ENCODE measurements at regions not wholly inside any gene's neighbourhood (a gene's known extent, or its start where the extent isn't known, plus 50 kb on each side); places are given as distances from the start of the nearest gene placed in this dataset.

DNA sequence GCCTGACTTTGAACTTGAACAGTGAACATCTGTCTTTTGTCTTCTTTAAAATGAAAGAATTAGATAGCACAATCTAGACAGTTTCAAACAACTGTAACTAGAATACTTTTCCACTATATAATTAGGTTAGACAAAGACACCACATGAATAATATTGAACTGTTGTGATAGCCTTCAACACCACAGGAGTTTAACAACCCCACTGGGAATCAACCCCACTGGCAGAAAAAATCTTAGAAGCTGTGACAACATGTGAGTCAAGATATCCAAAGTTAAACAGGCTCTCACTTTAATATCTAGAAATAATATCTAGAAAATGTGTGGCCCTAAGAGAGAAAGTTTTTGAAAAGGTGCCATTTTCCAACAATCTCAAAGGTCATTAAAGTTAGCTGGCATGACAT lies 64.4 kb upstream of the PRICKLE2 start:
- no peaks in the 10 kb centered on the region for H3K27me3 ChIP-seq (ENCODE audit: insufficient read depth, poor library complexity, severe bottlenecking)
- TF ChIP-seq CTCF (IDR thresholded peaks at IDR 0.05; ENCODE audit: poor library complexity, severe bottlenecking): no peak
- ATAC-seq (ENCODE audit: low read depth): no peak
- no peak overlapping the region for H3K27ac ChIP-seq (ENCODE audit: poor library complexity, severe bottlenecking)
- no peak overlapping the region for H3K4me3 ChIP-seq (ENCODE audit: severe bottlenecking)
- DNase-seq (ENCODE audit: low spot score): no peak
- peaks cover 19% of the 10 kb centered on the region for H3K4me1 ChIP-seq (ENCODE audit: insufficient read depth, poor library complexity, severe bottlenecking)
- no peaks in the 10 kb centered on the region for H3K36me3 ChIP-seq (ENCODE audit: low read depth)
- H3K9me3 ChIP-seq (ENCODE audit: severe bottlenecking): no peaks in the 10 kb centered on the region

GRCh38 chr3:64278625-64279024 lies 53.4 kb upstream of the PRICKLE2 start:
- no peak for TF ChIP-seq CTCF (IDR thresholded peaks at IDR 0.05; ENCODE audit: poor library complexity, severe bottlenecking)
- Histone ChIP-seq H3K27ac (ENCODE audit: poor library complexity, severe bottlenecking) (no peak overlapping the region), H3K9me3 (ENCODE audit: severe bottlenecking) (no peaks in the 10 kb centered on the region), H3K36me3 (ENCODE audit: low read depth) (no peaks in the 10 kb centered on the region), H3K27me3 (ENCODE audit: insufficient read depth, poor library complexity, severe bottlenecking) (no peaks in the 10 kb centered on the region), H3K4me1 (ENCODE audit: insufficient read depth, poor library complexity, severe bottlenecking) (peaks cover 6% of the 10 kb centered on the region), H3K4me3 (ENCODE audit: severe bottlenecking) (no peak overlapping the region)
- ATAC-seq (ENCODE audit: low read depth) (no peak), DNase-seq (ENCODE audit: low spot score) (no peak)

DNA sequence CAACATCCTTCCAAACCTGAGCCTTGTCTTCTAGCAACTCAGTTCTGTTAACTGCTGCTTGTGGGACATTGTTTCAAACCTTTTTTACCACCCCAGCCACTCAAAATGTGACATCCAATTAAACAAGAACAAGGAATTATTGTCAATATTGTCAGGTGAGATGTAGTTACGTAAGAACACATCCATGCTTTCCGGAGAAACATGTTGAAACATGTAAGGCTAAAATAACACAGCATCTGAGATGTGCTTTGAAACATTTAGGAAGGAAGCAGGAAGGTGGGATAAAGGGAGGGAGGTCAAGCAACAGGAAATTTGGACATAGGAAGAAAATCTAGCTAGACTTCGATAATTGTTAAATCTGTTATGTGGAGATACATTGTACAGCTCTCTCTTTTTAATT lies 50.9 kb upstream of the PRICKLE2 start:
- DNase-seq (ENCODE audit: low spot score): no peak
- H3K4me3 ChIP-seq (ENCODE audit: severe bottlenecking): no peak overlapping the region

More for the DNA sequence above, 50.9 kb upstream of the PRICKLE2 start:
- TF ChIP-seq CTCF (IDR thresholded peaks at IDR 0.05; ENCODE audit: poor library complexity, severe bottlenecking): no peak
- ATAC-seq (ENCODE audit: low read depth): no peak
- Histone ChIP-seq H3K36me3 (ENCODE audit: low read depth) (no peaks in the 10 kb centered on the region), H3K9me3 (ENCODE audit: severe bottlenecking) (no peaks in the 10 kb centered on the region), H3K27ac (ENCODE audit: poor library complexity, severe bottlenecking) (no peak overlapping the region), H3K27me3 (ENCODE audit: insufficient read depth, poor library complexity, severe bottlenecking) (no peaks in the 10 kb centered on the region), H3K4me1 (ENCODE audit: insufficient read depth, poor library complexity, severe bottlenecking) (peaks cover 6% of the 10 kb centered on the region)
